ENCODE measurements at regions not wholly inside any gene's neighbourhood (a gene's known extent, or its start where the extent isn't known, plus 50 kb on each side); places are given as distances from the start of the nearest gene placed in this dataset.

- H3F3A ChIP-seq (ENCODE audit: insufficient read depth, low read length), result no peaks in the 10 kb centered on the region
- H3K4me3 ChIP-seq (ENCODE audit: low read depth, low read length, poor library complexity, severe bottlenecking), result no peak overlapping the region
- H2AFZ ChIP-seq (ENCODE audit: low read length), result no peak overlapping the region
- no peak for TF ChIP-seq EZH2 (IDR thresholded peaks at IDR 0.05; ENCODE audit: borderline replicate concordance, low read length)
- no peak for TF ChIP-seq CTCF (IDR thresholded peaks at IDR 0.05; ENCODE audit: low read length)
- no peaks in the 10 kb centered on the region for H4K20me1 ChIP-seq (ENCODE audit: insufficient read depth, low read length)
- H3K9me3 ChIP-seq (ENCODE audit: low read length), result peaks cover 9% of the 10 kb centered on the region
- H3K4me1 ChIP-seq (ENCODE audit: insufficient read depth, low read length, severe bottlenecking), result peaks cover 12% of the 10 kb centered on the region
- H3K27me3 ChIP-seq (ENCODE audit: insufficient read depth, low read length), result no peaks in the 10 kb centered on the region
- no peak overlapping the region for H3K4me2 ChIP-seq (ENCODE audit: low read length)
- H3K36me3 ChIP-seq (ENCODE audit: insufficient read depth, low read length), result peaks cover 5% of the 10 kb centered on the region; the same call in 1 of the 2 replicates
- no peak overlapping the region for H3K27ac ChIP-seq (ENCODE audit: low read depth, low read length, poor library complexity, severe bottlenecking)
- H3K9ac ChIP-seq (ENCODE audit: low read length), result no peak overlapping the region
- H3K79me2 ChIP-seq (ENCODE audit: insufficient read depth, low read length), result no peaks in the 10 kb centered on the region
- H3K9me2 ChIP-seq (ENCODE audit: low read depth, low read length), result no peaks in the 10 kb centered on the region
Observed at GRCh38 chr1:87506147-87506546, 177.5 kb downstream of the LMO4 start.

GRCh38 chr1:87508247-87508787 lies 179.6 kb downstream of the LMO4 start:
- Histone ChIP-seq H3K4me2 (ENCODE audit: low read length) (no peak overlapping the region), H2AFZ (ENCODE audit: low read length) (no peak overlapping the region), H3K9me3 (ENCODE audit: low read length) (peaks cover 3% of the 10 kb centered on the region; the same call in 1 of the 2 replicates), H3K9ac (ENCODE audit: low read length) (no peak overlapping the region), H3K4me1 (ENCODE audit: insufficient read depth, low read length, severe bottlenecking) (no peaks in the 10 kb centered on the region), H3K36me3 (ENCODE audit: insufficient read depth, low read length) (no peaks in the 10 kb centered on the region), H3K27me3 (ENCODE audit: insufficient read depth, low read length) (no peaks in the 10 kb centered on the region), H3K9me2 (ENCODE audit: low read depth, low read length) (no peaks in the 10 kb centered on the region), H4K20me1 (ENCODE audit: insufficient read depth, low read length) (no peaks in the 10 kb centered on the region), H3K79me2 (ENCODE audit: insufficient read depth, low read length) (no peaks in the 10 kb centered on the region), H3F3A (ENCODE audit: insufficient read depth, low read length) (no peaks in the 10 kb centered on the region), H3K4me3 (ENCODE audit: low read depth, low read length, poor library complexity, severe bottlenecking) (no peak overlapping the region), H3K27ac (ENCODE audit: low read depth, low read length, poor library complexity, severe bottlenecking) (no peak overlapping the region)
- no peak for TF ChIP-seq CTCF (IDR thresholded peaks at IDR 0.05; ENCODE audit: low read length)
- no peak for TF ChIP-seq EZH2 (IDR thresholded peaks at IDR 0.05; ENCODE audit: borderline replicate concordance, low read length)

GRCh38 chr1:87510540-87510939 lies 181.9 kb downstream of the LMO4 start:
- H3K9ac ChIP-seq (ENCODE audit: low read length), result no peak overlapping the region
- no peak overlapping the region for H3K4me2 ChIP-seq (ENCODE audit: low read length)
- no peak overlapping the region for H3K4me3 ChIP-seq (ENCODE audit: low read depth, low read length, poor library complexity, severe bottlenecking)
- H3K79me2 ChIP-seq (ENCODE audit: insufficient read depth, low read length), result no peaks in the 10 kb centered on the region
- no peak for TF ChIP-seq CTCF (IDR thresholded peaks at IDR 0.05; ENCODE audit: low read length)
- no peak for TF ChIP-seq EZH2 (IDR thresholded peaks at IDR 0.05; ENCODE audit: borderline replicate concordance, low read length)
- no peaks in the 10 kb centered on the region for H3K9me2 ChIP-seq (ENCODE audit: low read depth, low read length)
- H3F3A ChIP-seq (ENCODE audit: insufficient read depth, low read length), result no peaks in the 10 kb centered on the region
- no peaks in the 10 kb centered on the region for H3K4me1 ChIP-seq (ENCODE audit: insufficient read depth, low read length, severe bottlenecking)
- no peaks in the 10 kb centered on the region for H3K27me3 ChIP-seq (ENCODE audit: insufficient read depth, low read length)
- H3K27ac ChIP-seq (ENCODE audit: low read depth, low read length, poor library complexity, severe bottlenecking), result no peak overlapping the region
- H3K36me3 ChIP-seq (ENCODE audit: insufficient read depth, low read length), result no peaks in the 10 kb centered on the region
- H4K20me1 ChIP-seq (ENCODE audit: insufficient read depth, low read length), result no peaks in the 10 kb centered on the region
- H2AFZ ChIP-seq (ENCODE audit: low read length), result no peak overlapping the region
- no peaks in the 10 kb centered on the region for H3K9me3 ChIP-seq (ENCODE audit: low read length)

Data from OCI-LY1 (cell line).